ENCODE measurements at regions not wholly inside any gene's neighbourhood (a gene's known extent, or its start where the extent isn't known, plus 50 kb on each side); places are given as distances from the start of the nearest gene placed in this dataset.

DNA sequence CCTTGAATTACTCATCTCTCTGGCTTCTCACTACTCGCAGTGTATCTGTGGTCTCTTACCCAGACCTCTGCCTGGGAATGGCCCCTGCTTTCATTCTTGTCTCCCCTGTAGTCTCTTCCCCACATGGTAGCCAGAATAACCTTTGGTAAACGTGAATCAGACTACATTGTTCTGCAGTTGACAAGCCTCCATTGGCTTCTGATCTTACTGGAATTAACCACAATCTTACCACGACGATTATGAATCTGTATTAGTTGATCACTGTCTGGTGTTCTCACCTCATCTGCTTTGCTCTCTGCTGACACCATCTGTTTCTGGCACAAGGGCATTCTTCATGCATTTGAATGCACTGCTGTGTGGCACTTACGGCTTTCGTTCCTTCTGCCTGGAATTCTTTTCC is 781.2 kb downstream of the MTRR start:
- TF ChIP-seq EP300 (IDR thresholded peaks at IDR 0.05) (no peak), SREBF2 (IDR thresholded peaks at IDR 0.05) (no peak), CTCF (IDR thresholded peaks at IDR 0.05) (no peak), POLR2A (IDR thresholded peaks at IDR 0.05; ENCODE audit: low read length) (no peak), TP53 (CRISPR knock-in tag; IDR thresholded peaks at IDR 0.05) (no peak), SMC3 (IDR thresholded peaks at IDR 0.05) (no peak)
- TF ChIP-seq, protein P1, sequence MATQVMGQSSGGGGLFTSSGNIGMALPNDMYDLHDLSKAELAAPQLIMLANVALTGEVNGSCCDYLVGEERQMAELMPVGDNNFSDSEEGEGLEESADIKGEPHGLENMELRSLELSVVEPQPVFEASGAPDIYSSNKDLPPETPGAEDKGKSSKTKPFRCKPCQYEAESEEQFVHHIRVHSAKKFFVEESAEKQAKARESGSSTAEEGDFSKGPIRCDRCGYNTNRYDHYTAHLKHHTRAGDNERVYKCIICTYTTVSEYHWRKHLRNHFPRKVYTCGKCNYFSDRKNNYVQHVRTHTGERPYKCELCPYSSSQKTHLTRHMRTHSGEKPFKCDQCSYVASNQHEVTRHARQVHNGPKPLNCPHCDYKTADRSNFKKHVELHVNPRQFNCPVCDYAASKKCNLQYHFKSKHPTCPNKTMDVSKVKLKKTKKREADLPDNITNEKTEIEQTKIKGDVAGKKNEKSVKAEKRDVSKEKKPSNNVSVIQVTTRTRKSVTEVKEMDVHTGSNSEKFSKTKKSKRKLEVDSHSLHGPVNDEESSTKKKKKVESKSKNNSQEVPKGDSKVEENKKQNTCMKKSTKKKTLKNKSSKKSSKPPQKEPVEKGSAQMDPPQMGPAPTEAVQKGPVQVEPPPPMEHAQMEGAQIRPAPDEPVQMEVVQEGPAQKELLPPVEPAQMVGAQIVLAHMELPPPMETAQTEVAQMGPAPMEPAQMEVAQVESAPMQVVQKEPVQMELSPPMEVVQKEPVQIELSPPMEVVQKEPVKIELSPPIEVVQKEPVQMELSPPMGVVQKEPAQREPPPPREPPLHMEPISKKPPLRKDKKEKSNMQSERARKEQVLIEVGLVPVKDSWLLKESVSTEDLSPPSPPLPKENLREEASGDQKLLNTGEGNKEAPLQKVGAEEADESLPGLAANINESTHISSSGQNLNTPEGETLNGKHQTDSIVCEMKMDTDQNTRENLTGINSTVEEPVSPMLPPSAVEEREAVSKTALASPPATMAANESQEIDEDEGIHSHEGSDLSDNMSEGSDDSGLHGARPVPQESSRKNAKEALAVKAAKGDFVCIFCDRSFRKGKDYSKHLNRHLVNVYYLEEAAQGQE (IDR thresholded peaks at IDR 0.05), result no peak
